Thoracic aorta (tissue), 2 donors: ENCODE measurements at regions not wholly inside any gene's neighbourhood (a gene's known extent, or its start where the extent isn't known, plus 50 kb on each side); places are given as distances from the start of the nearest gene placed in this dataset.

Experiments used
- ATAC-seq: fragments of 150-250 bp; one replicate; pipeline ENCODE4 v1.8.0; 2017; ENCODE audit warnings: low read depth; ENCODE audit not compliant: insufficient number of reproducible peaks, low FRiP score
- DNase-seq: peaks from one replicate; pipeline ENCODE4 v3.0.0-alpha.2; 2020; ENCODE audit warnings: low spot score
- H3K27ac ChIP-seq, 2 donors: fragments of 200-600 bp; sonication (generic); 1 replicate in 1 of 2; 2 replicates in 1 of 2; pipeline ENCODE4 v1.5.1; 2016; ENCODE audit warnings: mild to moderate bottlenecking in 2 of 2, moderate library complexity in 2 of 2
- H3K27me3 ChIP-seq: fragments of 200-600 bp; sonication (generic); replicated peaks from 2 replicates; pipeline ENCODE4 v1.6.0; 2016; ENCODE audit warnings: mild to moderate bottlenecking; ENCODE audit not compliant: insufficient read depth
- H3K36me3 ChIP-seq: fragments of 200-600 bp; sonication (generic); one replicate; pipeline ENCODE4 v1.5.1; 2016
- H3K4me1 ChIP-seq, 2 donors: fragments of 200-600 bp; sonication (generic); 1 replicate in 1 of 2; 2 replicates in 1 of 2; pipeline versions ENCODE4 v1.5.1 to v1.6.0; 2016; ENCODE audit warnings: low read depth in 2 of 2, mild to moderate bottlenecking in 1 of 2; ENCODE audit not compliant: control insufficient read depth in 1 of 2
- H3K4me3 ChIP-seq: fragments of 200-600 bp; sonication (generic); 2 replicates; pipeline ENCODE4 v1.5.1; 2016; ENCODE audit warnings: mild to moderate bottlenecking
- H3K9me3 ChIP-seq: fragments of 200-600 bp; sonication (generic); 2 replicates; pipeline ENCODE4 v1.5.1; 2016
- TF ChIP-seq, protein P1 (sequence below): fragments of 200-600 bp; sonication (generic); IDR thresholded peaks from one replicate; pipeline ENCODE4 v1.5.1; 2019; ENCODE audit warnings: antibody characterized with exemption

DNA sequence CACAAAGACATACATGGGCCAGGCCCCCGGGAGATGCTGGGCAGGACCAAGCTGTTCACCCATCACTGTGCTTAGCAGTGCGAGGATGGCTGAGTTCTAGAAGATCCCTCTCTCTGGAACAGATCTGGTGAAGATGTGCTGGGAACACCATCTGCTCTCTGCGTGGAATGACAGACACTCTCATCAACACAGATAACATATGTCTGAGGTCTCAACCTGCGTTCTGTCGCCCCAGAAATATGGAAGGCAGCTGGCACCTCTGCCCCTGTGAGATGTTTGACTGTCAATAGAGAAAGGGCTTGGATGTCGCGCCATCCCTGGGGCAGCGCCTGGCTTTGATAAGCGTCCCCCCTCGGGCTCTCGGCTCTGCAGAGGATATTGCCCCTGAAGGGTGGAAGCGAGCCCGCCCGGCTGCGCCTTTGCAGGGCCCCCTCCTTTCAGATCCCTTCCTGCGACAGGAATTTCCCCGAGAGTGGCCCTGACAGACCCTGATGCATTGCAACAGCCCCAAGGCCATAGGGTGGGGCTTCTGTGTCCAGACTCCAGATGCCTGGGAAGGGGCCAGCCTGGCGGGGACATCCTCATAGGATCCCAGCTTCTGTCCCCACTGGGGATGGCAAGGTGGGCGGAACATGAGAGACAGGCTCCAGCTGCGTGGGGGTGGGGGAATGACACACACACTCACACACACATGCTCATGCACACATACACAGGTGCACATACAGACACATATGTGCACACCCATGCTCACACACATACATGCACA is 86.9 kb upstream of the ZNF469 start:
- no peaks in the 10 kb centered on the region for H3K27me3 ChIP-seq
- H3K27ac ChIP-seq: no peak overlapping the region
- ATAC-seq: no peak
- no peak for DNase-seq
- no peak overlapping the region for H3K4me3 ChIP-seq
- no peaks in the 10 kb centered on the region for H3K9me3 ChIP-seq
- peaks cover 10 to 14% of the 10 kb centered on the region in 2 donors for H3K4me1 ChIP-seq
- TF ChIP-seq, protein P1, sequence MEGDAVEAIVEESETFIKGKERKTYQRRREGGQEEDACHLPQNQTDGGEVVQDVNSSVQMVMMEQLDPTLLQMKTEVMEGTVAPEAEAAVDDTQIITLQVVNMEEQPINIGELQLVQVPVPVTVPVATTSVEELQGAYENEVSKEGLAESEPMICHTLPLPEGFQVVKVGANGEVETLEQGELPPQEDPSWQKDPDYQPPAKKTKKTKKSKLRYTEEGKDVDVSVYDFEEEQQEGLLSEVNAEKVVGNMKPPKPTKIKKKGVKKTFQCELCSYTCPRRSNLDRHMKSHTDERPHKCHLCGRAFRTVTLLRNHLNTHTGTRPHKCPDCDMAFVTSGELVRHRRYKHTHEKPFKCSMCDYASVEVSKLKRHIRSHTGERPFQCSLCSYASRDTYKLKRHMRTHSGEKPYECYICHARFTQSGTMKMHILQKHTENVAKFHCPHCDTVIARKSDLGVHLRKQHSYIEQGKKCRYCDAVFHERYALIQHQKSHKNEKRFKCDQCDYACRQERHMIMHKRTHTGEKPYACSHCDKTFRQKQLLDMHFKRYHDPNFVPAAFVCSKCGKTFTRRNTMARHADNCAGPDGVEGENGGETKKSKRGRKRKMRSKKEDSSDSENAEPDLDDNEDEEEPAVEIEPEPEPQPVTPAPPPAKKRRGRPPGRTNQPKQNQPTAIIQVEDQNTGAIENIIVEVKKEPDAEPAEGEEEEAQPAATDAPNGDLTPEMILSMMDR: no peak
- no peaks in the 10 kb centered on the region for H3K36me3 ChIP-seq

DNA sequence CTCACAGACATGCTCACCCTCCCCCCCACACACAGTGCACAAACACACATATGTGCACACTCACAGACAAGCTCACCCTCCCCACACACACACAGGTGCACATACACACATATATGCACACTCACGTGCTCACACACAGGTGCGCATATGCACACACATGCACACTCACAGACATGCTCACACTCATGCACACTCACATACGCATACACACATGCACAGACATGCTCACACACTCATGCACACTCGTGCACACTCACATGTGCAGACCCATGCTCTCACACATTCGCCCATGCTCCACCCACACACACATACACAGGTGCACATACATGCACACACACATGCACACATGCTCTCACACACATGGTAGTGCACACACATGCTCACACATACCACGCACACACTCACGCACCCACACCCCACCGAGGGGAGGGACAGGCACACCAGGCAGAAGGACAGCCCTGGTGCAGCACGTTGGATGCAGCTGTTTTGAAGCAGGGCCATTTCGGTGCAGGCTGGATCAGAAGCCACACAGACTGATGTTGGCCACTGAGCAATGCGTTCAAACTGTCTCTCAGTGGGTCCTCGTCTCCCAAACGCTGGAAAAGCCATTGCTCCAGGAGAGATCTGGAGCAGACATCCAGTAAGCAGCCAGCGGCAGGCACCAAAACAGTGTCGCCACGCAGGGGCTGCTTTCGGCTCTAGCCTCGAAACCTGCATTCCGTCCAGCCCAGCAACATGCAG is 86.2 kb upstream of the ZNF469 start:
- Histone ChIP-seq H3K4me1 (peaks cover 10 to 14% of the 10 kb centered on the region in 2 donors), H3K36me3 (no peaks in the 10 kb centered on the region), H3K27me3 (no peaks in the 10 kb centered on the region), H3K9me3 (no peaks in the 10 kb centered on the region), H3K4me3 (no peak overlapping the region), H3K27ac (no peak overlapping the region)
- TF ChIP-seq, protein P1: no peak
- DNase-seq: no peak
- ATAC-seq: no peak

DNA sequence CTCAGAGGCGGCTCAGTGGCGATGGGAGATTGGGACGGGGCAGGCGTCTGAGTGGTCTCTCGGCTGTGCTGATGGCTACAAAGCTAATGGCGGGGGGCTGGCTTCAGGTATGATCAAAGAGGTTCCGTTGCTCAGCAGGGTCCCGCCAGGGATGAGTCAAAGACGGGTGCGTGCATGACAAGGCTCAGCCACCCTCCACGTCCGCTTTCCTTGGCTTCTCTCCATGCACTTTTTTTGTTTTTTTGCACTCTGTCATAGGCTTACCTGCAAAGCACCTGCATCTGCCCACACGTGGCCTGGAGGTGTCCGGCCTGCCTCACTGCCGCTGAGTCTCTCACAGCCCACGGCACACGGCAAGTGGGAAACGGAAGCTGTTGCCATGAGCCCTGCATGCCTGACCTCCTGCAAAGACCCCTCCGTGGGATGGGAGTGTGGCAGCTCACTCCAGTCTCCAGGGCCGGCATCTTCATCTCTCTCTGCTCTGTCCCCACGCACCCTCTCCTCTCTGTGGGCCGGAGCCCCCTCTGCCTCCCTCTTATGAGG is 85.5 kb upstream of the ZNF469 start:
- H3K4me3 ChIP-seq: no peak overlapping the region
- TF ChIP-seq, protein P1: no peak
- ATAC-seq (no peak), DNase-seq (no peak)
- H3K9me3 ChIP-seq: no peaks in the 10 kb centered on the region
- H3K36me3 ChIP-seq: no peaks in the 10 kb centered on the region
- peaks cover 10 to 14% of the 10 kb centered on the region in 2 donors for H3K4me1 ChIP-seq
- H3K27me3 ChIP-seq: no peaks in the 10 kb centered on the region
- H3K27ac ChIP-seq: no peak overlapping the region

DNA sequence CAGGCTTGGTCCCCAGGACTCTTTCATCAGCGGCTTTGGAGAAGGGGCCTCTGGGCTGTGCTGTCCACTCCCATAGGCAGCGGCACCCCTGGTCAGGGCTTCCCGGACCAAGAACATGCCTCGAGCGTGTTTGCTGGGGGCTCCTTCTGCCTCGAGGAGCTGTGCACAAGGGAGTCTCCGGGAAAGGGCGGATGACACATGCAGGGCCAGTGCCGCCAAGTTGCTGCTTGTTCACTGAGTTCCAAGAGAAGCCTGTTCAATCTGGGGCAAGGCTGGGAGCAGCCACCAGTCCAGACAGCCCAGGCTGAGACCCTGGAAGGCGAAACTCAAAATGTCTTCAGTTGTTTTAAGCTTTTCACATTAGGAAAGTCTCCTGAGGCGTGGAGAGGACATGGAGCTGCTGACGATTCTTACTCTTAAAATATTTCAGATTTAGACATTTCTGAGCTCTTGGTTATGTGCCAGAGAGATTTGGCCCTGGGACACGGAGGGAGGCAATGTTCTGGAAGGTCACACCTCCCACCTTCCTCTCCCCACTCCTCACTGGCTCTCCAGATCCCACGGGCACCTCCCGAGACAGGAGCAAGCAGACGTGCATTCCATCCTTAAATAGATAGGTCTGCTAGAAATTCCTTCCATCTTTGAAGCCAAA is 84.5 kb upstream of the ZNF469 start:
- peak overlapping the region; percentile 54 to 70 for H3K27ac ChIP-seq
- peaks cover 10 to 14% of the 10 kb centered on the region in 2 donors for H3K4me1 ChIP-seq
- no peaks in the 10 kb centered on the region for H3K36me3 ChIP-seq
- H3K9me3 ChIP-seq: no peaks in the 10 kb centered on the region
- ATAC-seq: no peak
- DNase-seq: peak; percentile 25
- TF ChIP-seq, protein P1: no peak
- H3K4me3 ChIP-seq: peak overlapping the region; percentile 4
- no peaks in the 10 kb centered on the region for H3K27me3 ChIP-seq
